BE2C (cell line): ENCODE measurements at regions not wholly inside any gene's neighbourhood (a gene's known extent, or its start where the extent isn't known, plus 50 kb on each side); places are given as distances from the start of the nearest gene placed in this dataset.

ENCODE experiments used
- DNase-seq: peaks from one replicate; pipeline ENCODE4 v3.0.0-alpha.2; 2020
- H3K27me3 ChIP-seq: fragments of 250-450 bp; sonication (Bioruptor Pico); 2 replicates; pipeline ENCODE4 v1.5.1; 2020; ENCODE audit warnings: mild to moderate bottlenecking
- H3K36me3 ChIP-seq: fragments of 250-450 bp; sonication (Bioruptor Pico); 2 replicates; pipeline ENCODE4 v1.5.1; 2020; ENCODE audit warnings: mild to moderate bottlenecking
- H3K4me1 ChIP-seq: fragments of 250-450 bp; sonication (Bioruptor Pico); 2 replicates; pipeline ENCODE4 v1.5.1; 2020
- H3K4me3 ChIP-seq: 2 replicates; pipeline ENCODE4 v1.5.1; 2011; ENCODE audit warnings: low read depth, low read length
- H3K9me3 ChIP-seq: fragments of 250-450 bp; sonication (Bioruptor Pico); 2 replicates; pipeline ENCODE4 v1.5.1; 2020
- CTCF ChIP-seq: IDR thresholded peaks from 2 replicates; pipeline ENCODE4 v1.5.1; 2012; ENCODE audit warnings: mild to moderate bottlenecking, low read depth, low read length

DNA sequence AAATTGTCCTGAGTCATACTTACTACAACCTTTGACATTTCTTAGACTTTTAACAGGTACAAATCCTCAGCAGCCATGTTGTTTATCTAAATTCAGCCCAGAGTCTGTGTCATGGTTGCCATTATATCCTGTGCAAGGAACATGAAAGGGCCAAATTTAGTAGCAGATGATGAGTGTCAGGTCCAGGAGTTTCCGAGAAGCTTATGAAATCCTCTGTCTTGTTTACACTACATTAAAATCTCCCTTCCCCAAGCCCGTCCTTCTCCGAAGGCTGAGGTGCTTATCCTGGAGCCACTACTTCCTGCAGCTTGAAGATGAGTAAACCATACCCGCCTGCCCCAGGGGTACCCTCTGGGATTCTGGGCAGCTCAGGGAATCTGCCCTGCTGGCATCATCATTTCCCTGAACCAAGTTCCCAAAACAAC lies 102.6 kb upstream of the SERP2 start:
- Histone ChIP-seq H3K9me3 (no peaks in the 10 kb centered on the region), H3K27me3 (no peaks in the 10 kb centered on the region), H3K4me3 (no peak overlapping the region), H3K36me3 (no peaks in the 10 kb centered on the region), H3K4me1 (peaks cover 44% of the 10 kb centered on the region)
- no peak for DNase-seq
- no peak for TF ChIP-seq CTCF

DNA sequence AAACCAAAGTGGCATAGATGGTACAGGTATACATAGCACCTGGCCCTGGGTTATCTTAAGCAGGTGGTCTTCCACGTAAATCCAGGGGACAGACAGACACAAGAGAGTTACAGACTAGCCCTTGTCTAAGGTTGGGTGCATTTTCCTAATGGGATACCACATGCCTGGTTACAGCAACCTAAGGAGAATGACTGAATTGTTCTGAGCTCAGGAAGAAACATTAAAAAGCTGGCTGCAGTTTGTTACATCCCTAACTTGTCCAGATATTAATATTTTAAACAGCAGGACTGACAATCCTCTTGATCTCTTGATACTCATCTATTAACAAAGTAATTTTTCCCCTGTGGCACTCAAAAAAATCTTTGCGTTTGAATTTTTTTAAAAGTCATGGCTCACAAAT lies 102.2 kb upstream of the SERP2 start:
- TF ChIP-seq CTCF: no peak
- Histone ChIP-seq H3K27me3 (no peaks in the 10 kb centered on the region), H3K4me1 (peaks cover 49% of the 10 kb centered on the region)

DNA sequence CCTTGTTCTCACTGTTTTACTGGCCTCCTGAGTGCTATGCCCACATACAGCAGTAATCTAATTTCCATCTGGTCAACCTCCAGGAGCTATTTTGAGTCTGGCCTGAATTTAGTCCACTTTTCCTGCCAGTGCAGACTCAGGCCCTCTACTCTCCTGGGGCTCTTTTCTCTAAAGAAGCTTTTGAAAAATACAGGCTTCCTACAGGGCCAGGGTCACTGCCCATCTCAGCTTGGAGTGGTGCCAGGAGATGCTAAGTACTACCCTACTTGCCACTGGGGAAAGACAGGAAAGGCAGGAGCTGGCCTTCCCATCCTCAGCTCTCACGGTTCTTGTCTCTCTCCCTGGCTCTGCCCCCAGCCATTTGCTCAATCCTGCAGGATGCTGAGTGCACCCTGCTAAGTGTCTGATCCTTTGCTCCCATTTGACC lies 101.7 kb upstream of the SERP2 start:
- DNase-seq: peak; percentile 60
- Histone ChIP-seq H3K9me3 (no peaks in the 10 kb centered on the region), H3K27me3 (no peaks in the 10 kb centered on the region), H3K4me3 (no peak overlapping the region), H3K36me3 (no peaks in the 10 kb centered on the region), H3K4me1 (peaks cover 51% of the 10 kb centered on the region)
- no peak for TF ChIP-seq CTCF

More for the DNA sequence above, 102.2 kb upstream of the SERP2 start:
- no peak for DNase-seq
- H3K9me3 ChIP-seq: no peaks in the 10 kb centered on the region
- no peak overlapping the region for H3K4me3 ChIP-seq
- H3K36me3 ChIP-seq: no peaks in the 10 kb centered on the region

- Histone ChIP-seq H3K4me3 (no peak overlapping the region), H3K36me3 (no peaks in the 10 kb centered on the region), H3K4me1 (peaks cover 52% of the 10 kb centered on the region), H3K27me3 (no peaks in the 10 kb centered on the region), H3K9me3 (no peaks in the 10 kb centered on the region)
- no peak for DNase-seq
- TF ChIP-seq CTCF: no peak
Measured at GRCh38 chr13:44272692-44273091, 100.9 kb upstream of the SERP2 start.

DNA sequence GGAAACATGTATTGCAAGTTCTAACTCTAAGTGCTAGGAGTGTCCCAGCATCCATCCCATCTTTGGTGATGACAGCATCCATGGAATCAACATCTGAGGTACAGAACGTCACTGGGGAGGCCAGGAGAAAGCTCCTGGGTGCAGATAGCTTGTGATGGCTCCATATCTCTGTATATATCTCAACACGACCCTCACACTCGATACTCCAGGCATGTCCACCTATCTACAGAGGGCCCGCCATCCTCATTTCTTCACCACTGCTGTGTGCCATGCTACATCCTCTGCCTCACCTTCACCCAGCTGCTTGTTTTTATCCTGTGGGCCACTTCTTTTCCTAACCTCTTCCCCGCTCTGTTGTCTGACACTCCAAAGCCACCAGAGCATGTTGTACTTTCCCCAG lies 100.4 kb upstream of the SERP2 start:
- Histone ChIP-seq H3K4me3 (no peak overlapping the region), H3K36me3 (no peaks in the 10 kb centered on the region), H3K4me1 (peaks cover 57% of the 10 kb centered on the region), H3K9me3 (no peaks in the 10 kb centered on the region), H3K27me3 (no peaks in the 10 kb centered on the region)
- no peak for DNase-seq
- no peak for TF ChIP-seq CTCF

DNA sequence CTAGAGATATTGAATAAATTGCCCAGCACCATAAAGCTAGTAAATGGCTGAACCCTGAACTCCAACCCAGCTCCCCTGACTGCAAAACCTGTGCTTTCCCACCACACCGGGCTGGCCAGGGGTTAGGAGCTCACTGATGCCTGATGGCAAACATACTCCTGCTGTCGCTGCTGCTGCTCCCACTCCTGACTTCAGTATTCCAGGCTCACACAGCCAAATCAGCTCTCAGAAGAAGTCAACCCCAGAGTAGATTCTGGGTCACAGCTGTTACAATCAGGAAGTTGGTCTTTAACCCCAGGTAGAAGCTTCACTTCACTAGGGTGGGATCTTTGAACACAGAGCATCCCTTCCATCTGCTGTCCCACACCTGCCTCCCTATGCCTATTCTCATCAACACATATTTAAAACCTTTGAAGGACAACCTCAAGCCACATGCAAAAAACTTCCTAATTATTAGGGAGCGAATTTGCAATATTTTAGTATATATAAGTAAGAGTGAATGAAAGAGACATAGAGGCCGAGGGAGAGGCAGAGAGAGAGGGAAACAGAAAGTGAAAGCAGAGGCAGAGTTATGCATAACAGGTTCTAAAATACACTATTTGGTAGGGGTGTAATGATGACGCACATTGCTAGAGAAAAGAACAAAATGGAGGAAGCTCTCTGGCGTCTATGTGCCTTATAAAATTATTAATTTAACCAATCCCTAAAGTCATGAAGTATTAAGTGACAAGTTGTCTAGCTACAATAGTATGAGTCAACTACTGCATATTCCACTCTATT lies 99.4 kb upstream of the SERP2 start:
- TF ChIP-seq CTCF: no peak
- no peak overlapping the region for H3K4me3 ChIP-seq
- no peaks in the 10 kb centered on the region for H3K36me3 ChIP-seq
- H3K27me3 ChIP-seq: no peaks in the 10 kb centered on the region
- no peak for DNase-seq
- no peaks in the 10 kb centered on the region for H3K9me3 ChIP-seq
- H3K4me1 ChIP-seq: peaks cover 63% of the 10 kb centered on the region
